SK-MEL-5 (cell line): ENCODE measurements at regions not wholly inside any gene's neighbourhood (a gene's known extent, or its start where the extent isn't known, plus 50 kb on each side); places are given as distances from the start of the nearest gene placed in this dataset.
"Not testable (repeated sequence)": the region's sequence is repeated elsewhere in the genome, so short reads cannot be mapped to it uniquely, and the experiment has no call there.

ENCODE experiments used
- DNase-seq: peaks from one replicate; pipeline ENCODE4 v3.0.0-alpha.2; 2016; ENCODE audit warnings: low read depth, low spot score
- in situ Hi-C: cut with HindIII; loops from 2 replicates; pipeline ENCODE4 v1.10.0; 2016; ENCODE audit warnings: low sequenced_read_pairs, high pct_unique_total_duplicates, low pct_unique_long_range_greater_than_20kb

GRCh38 chr2:76252704-76253103, 542.0 kb upstream of the GCFC2 start:
- DNase-seq, result no peak
- in situ Hi-C loops, result no loop called here

- in situ Hi-C loops, result no loop called here
- DNase-seq, result peak; percentile 14
Observed at GRCh38 chr2:76251342-76251741, 540.6 kb upstream of the GCFC2 start.

DNA sequence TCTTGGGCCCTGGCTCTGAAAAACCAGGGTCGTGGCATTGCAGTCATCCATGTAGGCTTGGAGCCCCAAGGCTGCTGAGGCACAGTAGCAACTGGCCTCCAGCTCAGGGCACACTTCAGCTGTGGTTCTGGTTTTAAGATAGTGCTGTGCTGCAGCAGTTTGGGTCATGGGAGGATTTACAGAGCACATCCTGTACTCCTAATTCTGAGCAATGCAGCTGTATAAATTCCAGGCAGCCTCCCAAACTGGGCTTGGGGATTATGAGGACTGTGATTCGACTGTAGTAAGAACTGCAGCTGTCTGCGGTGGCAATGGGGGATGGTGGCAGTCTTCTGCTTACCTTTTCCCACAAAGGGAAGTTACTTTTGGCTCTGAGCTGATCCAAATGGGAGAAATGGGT, 536.3 kb upstream of the GCFC2 start:
- in situ Hi-C loops, result no loop called here

GRCh38 chr2:76211991-76212985, 501.6 kb upstream of the GCFC2 start:
- in situ Hi-C loops, result no loop called here
- DNase-seq, result no peak

More for the DNA sequence above, 536.3 kb upstream of the GCFC2 start:
- DNase-seq, result no peak

- in situ Hi-C loops, result no loop called here
- no peak for DNase-seq
Observed at GRCh38 chr2:76210551-76210950, 499.8 kb upstream of the GCFC2 start.

GRCh38 chr2:76204048-76204447, 493.3 kb upstream of the GCFC2 start:
- DNase-seq, result no peak
- in situ Hi-C loops, result no loop called here

GRCh38 chr2:76202866-76203265, 492.2 kb upstream of the GCFC2 start:
- in situ Hi-C loops, result no loop called here

GRCh38 chr2:76197842-76198448, 487.2 kb upstream of the GCFC2 start:
- in situ Hi-C loops, result no loop called here
- peak; percentile 83 for DNase-seq

More at GRCh38 chr2:76202866-76203265, 492.2 kb upstream of the GCFC2 start:
- no peak for DNase-seq

DNA sequence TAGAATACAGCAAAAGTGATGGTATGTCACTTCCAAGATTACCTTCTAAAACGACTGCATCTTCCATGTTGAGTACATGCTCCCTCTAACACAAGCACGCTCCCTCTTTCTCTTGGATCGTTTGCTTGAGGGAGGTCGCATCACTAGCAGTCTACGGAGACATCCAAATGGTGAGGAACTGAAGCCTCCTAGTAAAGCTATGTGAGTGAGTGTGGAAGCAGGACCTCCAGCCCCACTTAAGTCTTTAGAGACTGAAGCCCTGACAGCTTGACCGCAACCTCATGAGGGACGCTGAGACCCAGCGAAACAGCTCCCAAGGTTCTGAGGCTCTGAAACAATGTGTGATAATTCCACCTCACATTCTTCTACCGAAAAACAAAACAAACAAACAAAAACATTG, 486.7 kb upstream of the GCFC2 start:
- in situ Hi-C loops, result no loop called here
- no peak for DNase-seq

- no peak for DNase-seq
- in situ Hi-C loops, result no loop called here
Observed at GRCh38 chr2:76194031-76194775, 483.5 kb upstream of the GCFC2 start.

DNA sequence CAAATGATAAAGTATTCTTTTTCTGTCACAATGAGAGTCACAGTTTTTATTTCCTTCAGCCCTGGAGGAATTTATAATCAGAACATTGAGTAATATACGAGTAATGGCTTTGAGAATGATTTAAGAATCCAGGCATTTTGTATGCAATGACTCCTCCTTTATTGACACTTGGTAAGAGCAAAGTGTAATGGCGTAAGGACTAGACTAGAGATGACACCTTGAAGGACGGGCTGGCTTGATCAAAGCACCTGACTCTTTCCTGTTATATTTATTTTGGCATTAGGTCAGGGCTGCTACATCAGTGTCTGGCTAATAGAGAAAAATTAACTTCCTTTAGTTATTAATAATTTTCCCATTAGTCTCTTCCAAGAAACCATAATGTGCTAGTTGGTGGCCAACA, 482.4 kb upstream of the GCFC2 start:
- in situ Hi-C loops, result no loop called here
- no peak for DNase-seq

GRCh38 chr2:76188334-76189008, 477.8 kb upstream of the GCFC2 start:
- no peak for DNase-seq

DNA sequence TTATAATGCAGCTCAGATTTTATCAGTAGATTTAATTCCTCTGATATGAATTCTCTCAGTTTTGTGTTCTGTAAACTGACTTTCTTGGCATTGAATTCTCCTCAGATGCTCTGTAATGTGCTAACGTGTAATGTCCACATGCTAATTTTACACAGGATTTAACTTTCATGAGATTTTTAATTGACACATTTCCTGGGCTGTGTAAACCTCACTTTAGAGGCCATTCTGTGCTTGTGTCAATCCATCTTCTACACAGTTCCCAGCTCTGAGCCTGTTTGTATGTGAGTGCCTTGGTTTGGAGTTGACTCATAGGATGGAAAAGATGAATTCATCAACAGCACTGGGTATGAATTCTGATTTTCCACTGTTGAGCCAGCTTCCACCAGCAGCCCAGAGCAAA, 476.7 kb upstream of the GCFC2 start:
- no peak for DNase-seq
- in situ Hi-C loops, result no loop called here

More at GRCh38 chr2:76188334-76189008, 477.8 kb upstream of the GCFC2 start:
- in situ Hi-C loops, result no loop called here

DNA sequence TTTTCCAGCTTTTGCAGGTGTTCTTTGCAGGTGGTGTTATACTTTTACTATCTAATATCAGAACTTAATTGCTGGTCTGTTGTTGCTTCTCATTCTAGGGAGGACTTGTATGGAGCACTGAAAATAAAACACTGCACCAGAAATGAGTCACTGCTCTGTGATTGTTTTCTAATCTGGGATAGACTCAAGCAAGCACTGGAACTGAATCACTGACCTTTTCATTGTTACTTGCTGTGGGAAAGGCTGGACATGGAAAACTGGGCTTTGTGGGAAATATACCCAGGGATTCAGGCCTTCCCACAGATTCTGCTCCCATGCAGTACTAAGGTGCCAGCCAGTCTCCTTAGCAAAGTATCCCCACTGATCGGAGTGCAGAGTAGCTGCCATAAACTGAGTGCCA, 470.0 kb upstream of the GCFC2 start:
- in situ Hi-C loops, result no loop called here
- no peak for DNase-seq

GRCh38 chr2:76178610-76179009, 467.9 kb upstream of the GCFC2 start:
- in situ Hi-C loops, result no loop called here

GRCh38 chr2:76175295-76175694, 464.6 kb upstream of the GCFC2 start:
- in situ Hi-C loops, result no loop called here
- no peak for DNase-seq

More at GRCh38 chr2:76178610-76179009, 467.9 kb upstream of the GCFC2 start:
- no peak for DNase-seq

- no peak for DNase-seq
- in situ Hi-C loops, result no loop called here
Observed at GRCh38 chr2:76174505-76174904, 463.8 kb upstream of the GCFC2 start.

DNA sequence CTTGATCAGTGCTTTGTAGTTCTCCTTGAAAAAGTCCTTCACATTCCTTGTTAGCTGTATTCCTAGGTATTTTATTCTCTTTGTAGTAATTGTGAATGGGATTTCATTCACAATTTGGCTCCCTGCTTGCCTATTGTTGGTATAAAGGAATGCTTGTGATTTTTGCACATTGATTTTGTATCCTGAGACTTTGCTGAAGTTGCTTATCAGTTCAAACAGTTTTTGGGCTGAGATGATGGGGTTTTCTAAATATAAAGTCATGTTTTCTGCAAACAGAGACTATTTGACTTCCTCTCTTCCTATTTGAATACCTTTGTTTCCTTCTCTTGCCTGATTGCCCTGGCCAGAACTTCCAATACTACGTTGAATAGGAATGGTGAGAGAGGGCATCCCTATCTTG, 462.5 kb upstream of the GCFC2 start:
- in situ Hi-C loops, result not testable (repeated sequence)

More for the DNA sequence above, 462.5 kb upstream of the GCFC2 start:
- not testable (repeated sequence) for DNase-seq
